HepG2 (cell line): ENCODE measurements at regions not wholly inside any gene's neighbourhood (a gene's known extent, or its start where the extent isn't known, plus 50 kb on each side); places are given as distances from the start of the nearest gene placed in this dataset.

Source experiments
- ATF7-NPFF ChIP-seq: sonication (generic); formaldehyde crosslinking; IDR thresholded peaks from 2 replicates; pipeline ENCODE4 v1.8.1; 2023; ENCODE audit warnings: mild to moderate bottlenecking, low read depth, missing genetic modification reagents, moderate library complexity
- BRD4 ChIP-seq: sonication (generic); formaldehyde crosslinking; IDR thresholded peaks from 2 replicates; pipeline ENCODE4 v1.4.0; 2020; ENCODE audit warnings: missing genetic modification reagents
- CREB1 ChIP-seq, 2 experiments: fragments of 450-650 bp in 1 of 2; IDR thresholded peaks; 2 replicates each; pipeline ENCODE4 v1.6.1; 2016 to 2017; ENCODE audit warnings: control low read depth in 1 of 2, mild to moderate bottlenecking in 1 of 2, missing compliant biosample characterization in 1 of 2, missing genetic modification characterization in 1 of 2
- KDM1A ChIP-seq: IDR thresholded peaks from 2 replicates; pipeline ENCODE4 v1.6.1; 2016; ENCODE audit warnings: missing compliant biosample characterization
- KDM6A ChIP-seq: IDR thresholded peaks from 2 replicates; pipeline ENCODE4 v1.6.1; 2016; ENCODE audit warnings: low read depth
- NCOR1 ChIP-seq: fragments of 200-600 bp; sonication (generic); IDR thresholded peaks from 2 replicates; pipeline ENCODE4 v1.7.0; 2017; ENCODE audit warnings: antibody characterized with exemption, low read length, borderline replicate concordance
- RFXAP ChIP-seq: sonication (generic); formaldehyde crosslinking; IDR thresholded peaks from 2 replicates; pipeline ENCODE4 v1.4.0; 2020; ENCODE audit warnings: missing genetic modification reagents, borderline replicate concordance
- SMYD3 ChIP-seq: sonication (generic); formaldehyde crosslinking; IDR thresholded peaks from 2 replicates; pipeline ENCODE4 v1.8.1; 2023; ENCODE audit warnings: mild to moderate bottlenecking, missing genetic modification reagents
- YEATS4 ChIP-seq: sonication (generic); formaldehyde crosslinking; IDR thresholded peaks from 2 replicates; pipeline ENCODE4 v1.4.0; 2020; ENCODE audit warnings: missing genetic modification reagents, borderline replicate concordance
- ZBTB37 ChIP-seq: sonication (generic); formaldehyde crosslinking; IDR thresholded peaks from 2 replicates; pipeline ENCODE4 v1.4.0; 2020; ENCODE audit warnings: mild to moderate bottlenecking, missing genetic modification reagents
- ZFP82 ChIP-seq: sonication (generic); formaldehyde crosslinking; IDR thresholded peaks from 2 replicates; pipeline ENCODE4 v1.5.1; 2020; ENCODE audit warnings: mild to moderate bottlenecking, missing genetic modification reagents, borderline replicate concordance
- ZNF101 ChIP-seq: sonication (generic); formaldehyde crosslinking; IDR thresholded peaks from 2 replicates; pipeline ENCODE4 v1.4.0; 2020; ENCODE audit warnings: mild to moderate bottlenecking, low read depth, missing genetic modification reagents, borderline replicate concordance
- ZNF17 ChIP-seq: sonication (generic); formaldehyde crosslinking; IDR thresholded peaks from 2 replicates; pipeline ENCODE4 v1.5.0; 2020; ENCODE audit warnings: mild to moderate bottlenecking, missing genetic modification reagents
- ZNF24 ChIP-seq: fragments of 450-650 bp; IDR thresholded peaks from 2 replicates; pipeline ENCODE4 v1.6.1; 2017; ENCODE audit warnings: antibody characterized with exemption, mild to moderate bottlenecking
- ZNF251 ChIP-seq: sonication (generic); formaldehyde crosslinking; IDR thresholded peaks from 2 replicates; pipeline ENCODE4 v1.9.0; 2021; ENCODE audit warnings: mild to moderate bottlenecking, missing genetic modification reagents
- ZNF337 ChIP-seq: sonication (generic); formaldehyde crosslinking; IDR thresholded peaks from 2 replicates; pipeline ENCODE4 v1.5.1; 2020; ENCODE audit warnings: missing genetic modification reagents, low read depth, mild to moderate bottlenecking, borderline replicate concordance
- ZNF354B ChIP-seq: sonication (generic); formaldehyde crosslinking; IDR thresholded peaks from 2 replicates; pipeline ENCODE4 v1.8.0; 2022; ENCODE audit warnings: mild to moderate bottlenecking, missing genetic modification reagents
- ZNF362 ChIP-seq: sonication (generic); formaldehyde crosslinking; IDR thresholded peaks from 2 replicates; pipeline ENCODE4 v1.4.0; 2020; ENCODE audit warnings: missing genetic modification reagents, mild to moderate bottlenecking, borderline replicate concordance
- ZNF414 ChIP-seq: sonication (generic); formaldehyde crosslinking; IDR thresholded peaks from 2 replicates; pipeline ENCODE4 v1.5.0; 2020; ENCODE audit warnings: missing genetic modification reagents
- ZNF792 ChIP-seq: IDR thresholded peaks from 2 replicates; pipeline ENCODE4 v1.6.1; 2016
- ZSCAN9 ChIP-seq: IDR thresholded peaks from 2 replicates; pipeline ENCODE4 v1.6.1; 2016; ENCODE audit warnings: borderline replicate concordance
- TF ChIP-seq, protein P1 (sequence below): IDR thresholded peaks from 2 replicates; pipeline ENCODE4 v1.6.1; 2016
- TF ChIP-seq, protein P2 (sequence below): sonication (generic); formaldehyde crosslinking; IDR thresholded peaks from 2 replicates; pipeline ENCODE4 v1.5.0; 2020; ENCODE audit warnings: mild to moderate bottlenecking, low read depth, missing genetic modification reagents, borderline replicate concordance

DNA sequence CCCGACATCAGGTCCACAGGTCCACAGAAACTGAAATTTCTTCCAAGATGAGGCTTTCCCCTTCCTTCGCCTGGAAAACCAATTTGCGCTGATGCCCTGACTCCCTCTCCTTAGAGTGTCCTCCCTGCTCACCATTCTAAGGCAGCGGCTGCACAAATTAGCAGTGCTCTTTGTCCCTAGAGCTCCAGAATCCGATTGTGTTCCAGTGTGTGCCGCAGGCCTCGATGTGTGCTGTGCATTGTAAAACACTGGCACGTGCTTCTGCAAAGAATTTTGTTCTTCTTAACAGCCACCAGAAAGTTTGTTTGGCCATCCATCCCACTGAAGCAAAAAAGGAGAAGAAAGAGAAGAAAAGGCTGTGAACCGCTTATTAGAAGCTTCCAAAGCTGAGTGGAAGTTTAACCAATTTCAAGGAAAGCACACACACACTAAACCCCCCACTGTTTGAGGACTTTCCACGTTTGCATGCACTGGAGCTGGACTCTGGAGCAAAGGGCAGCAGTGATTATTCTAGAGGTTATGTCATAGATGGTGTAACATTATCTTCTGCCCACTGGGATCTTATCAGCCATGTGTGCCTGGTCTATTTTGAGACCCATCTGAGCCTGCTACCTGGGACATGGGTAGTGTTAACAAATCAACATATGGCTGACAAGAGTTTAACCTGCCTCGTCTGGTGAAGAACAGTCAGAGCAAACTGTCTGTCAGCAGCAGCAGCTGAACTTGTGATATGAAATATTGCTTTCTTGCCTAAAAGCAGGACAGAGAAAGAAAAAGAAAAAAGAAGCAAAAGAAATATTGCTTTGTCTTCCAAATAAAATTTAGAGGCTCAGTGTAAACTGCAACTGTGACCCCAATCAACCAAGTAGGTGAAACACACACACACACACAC, 64.9 kb upstream of the RREB1 start (continued):
- TF ChIP-seq SMYD3 (CRISPR knock-in tag) (peak; percentile 96), RFXAP (CRISPR knock-in tag) (peak; percentile 79), ZBTB37 (CRISPR knock-in tag) (no peak), KDM6A (CRISPR knock-in tag) (peak; percentile 80), ZNF17 (CRISPR knock-in tag) (no peak), ZNF24 (peak; percentile 47; the same call in 1 of the 2 replicates), YEATS4 (CRISPR knock-in tag) (no peak; the same call in 1 of the 2 replicates), CREB1 (IDR thresholded peaks at IDR 0.05) (peak; percentile 62), CREB1 (CRISPR knock-in tag; IDR thresholded peaks at IDR 0.05) (peak; percentile 75), ZFP82 (CRISPR knock-in tag) (no peak), ZNF792 (CRISPR knock-in tag) (peak; percentile 82), ZNF101 (CRISPR knock-in tag) (peak; percentile 89; the same call in 1 of the 2 replicates), BRD4 (CRISPR knock-in tag) (0 out of 2 replicates have a peak, but pooled peaks have one; percentile 25), ZNF251 (0 out of 2 replicates have a peak, but pooled peaks have one; percentile 49), ZSCAN9 (CRISPR knock-in tag) (peak; percentile 93), NCOR1 (peak; percentile 99), ZNF414 (CRISPR knock-in tag) (peak; percentile 81), ATF7-NPFF (CRISPR knock-in tag) (no peak), ZNF354B (CRISPR knock-in tag) (no peak; the same call in 1 of the 2 replicates), ZNF362 (peak; percentile 66; the same call in 1 of the 2 replicates), ZNF337 (CRISPR knock-in tag) (no peak), KDM1A (CRISPR knock-in tag) (peak; percentile 92)
- TF ChIP-seq, protein P1, sequence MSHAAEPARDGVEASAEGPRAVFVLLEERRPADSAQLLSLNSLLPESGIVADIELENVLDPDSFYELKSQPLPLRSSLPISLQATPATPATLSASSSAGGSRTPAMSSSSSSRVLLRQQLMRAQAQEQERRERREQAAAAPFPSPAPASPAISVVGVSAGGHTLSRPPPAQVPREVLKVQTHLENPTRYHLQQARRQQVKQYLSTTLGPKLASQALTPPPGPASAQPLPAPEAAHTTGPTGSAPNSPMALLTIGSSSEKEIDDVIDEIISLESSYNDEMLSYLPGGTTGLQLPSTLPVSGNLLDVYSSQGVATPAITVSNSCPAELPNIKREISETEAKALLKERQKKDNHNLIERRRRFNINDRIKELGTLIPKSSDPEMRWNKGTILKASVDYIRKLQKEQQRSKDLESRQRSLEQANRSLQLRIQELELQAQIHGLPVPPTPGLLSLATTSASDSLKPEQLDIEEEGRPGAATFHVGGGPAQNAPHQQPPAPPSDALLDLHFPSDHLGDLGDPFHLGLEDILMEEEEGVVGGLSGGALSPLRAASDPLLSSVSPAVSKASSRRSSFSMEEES (CRISPR knock-in tag), result no peak; the same call in 1 of the 2 replicates
- TF ChIP-seq, protein P2, sequence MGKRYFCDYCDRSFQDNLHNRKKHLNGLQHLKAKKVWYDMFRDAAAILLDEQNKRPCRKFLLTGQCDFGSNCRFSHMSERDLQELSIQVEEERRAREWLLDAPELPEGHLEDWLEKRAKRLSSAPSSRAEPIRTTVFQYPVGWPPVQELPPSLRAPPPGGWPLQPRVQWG (CRISPR knock-in tag), result no peak
